ENCODE measurements at regions not wholly inside any gene's neighbourhood (a gene's known extent, or its start where the extent isn't known, plus 50 kb on each side); places are given as distances from the start of the nearest gene placed in this dataset.
"Not testable (repeated sequence)": the region's sequence is repeated elsewhere in the genome, so short reads cannot be mapped to it uniquely, and the experiment has no call there.

GRCh38 chr13:52929846-52930245 lies 81.4 kb upstream of the PCDH8 start:
- DNase-seq (ENCODE audit: low spot score): no peak

DNA sequence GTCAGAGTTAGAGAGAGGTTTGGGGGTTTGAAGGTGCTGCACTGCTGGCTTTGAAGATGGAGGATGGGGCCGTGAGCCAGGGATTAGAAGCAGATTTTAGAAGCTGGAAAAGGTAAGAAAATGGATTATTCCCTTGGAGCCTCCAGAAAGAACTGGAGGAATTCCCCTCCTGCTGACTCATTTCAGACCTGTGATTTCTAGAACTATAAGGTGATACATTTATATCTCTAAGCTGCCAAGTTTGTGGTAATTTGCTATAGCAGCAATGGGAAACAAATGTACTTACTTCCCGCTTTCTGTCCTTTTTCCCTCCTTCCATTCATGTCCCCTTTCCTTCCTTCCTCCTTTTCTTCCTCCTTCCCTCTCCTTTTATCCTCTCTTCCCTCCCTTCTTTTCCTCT lies 78.5 kb upstream of the PCDH8 start:
- no peak for DNase-seq (ENCODE audit: low spot score)

DNA sequence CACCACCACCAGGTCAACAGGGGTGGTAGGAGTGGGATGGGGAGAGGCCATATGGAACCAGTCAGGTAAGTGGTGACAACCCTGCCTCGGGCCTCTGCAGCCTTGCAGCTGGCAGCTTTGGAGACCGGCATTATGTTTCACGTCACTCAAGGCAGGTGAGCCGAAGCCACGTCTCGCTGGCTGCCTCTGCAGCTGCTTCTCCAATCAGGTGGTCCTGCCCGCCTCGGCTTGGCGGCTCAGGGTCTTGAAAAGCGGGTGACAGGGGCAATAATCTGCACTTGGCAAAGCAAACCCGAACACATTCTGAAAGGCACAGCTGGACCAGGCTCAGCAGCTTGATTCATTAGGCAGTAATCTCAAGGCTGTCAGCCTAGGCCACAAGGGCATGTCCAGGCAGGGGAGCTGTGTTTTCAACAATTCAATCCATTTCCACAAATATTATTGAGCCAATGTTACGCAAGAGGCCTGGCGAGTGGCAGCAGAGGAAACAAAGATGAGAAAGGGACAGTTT lies 77.4 kb upstream of the PCDH8 start:
- no peak for DNase-seq (ENCODE audit: low spot score)

GRCh38 chr13:52925251-52925650 lies 76.8 kb upstream of the PCDH8 start:
- no peak for DNase-seq (ENCODE audit: low spot score)

DNA sequence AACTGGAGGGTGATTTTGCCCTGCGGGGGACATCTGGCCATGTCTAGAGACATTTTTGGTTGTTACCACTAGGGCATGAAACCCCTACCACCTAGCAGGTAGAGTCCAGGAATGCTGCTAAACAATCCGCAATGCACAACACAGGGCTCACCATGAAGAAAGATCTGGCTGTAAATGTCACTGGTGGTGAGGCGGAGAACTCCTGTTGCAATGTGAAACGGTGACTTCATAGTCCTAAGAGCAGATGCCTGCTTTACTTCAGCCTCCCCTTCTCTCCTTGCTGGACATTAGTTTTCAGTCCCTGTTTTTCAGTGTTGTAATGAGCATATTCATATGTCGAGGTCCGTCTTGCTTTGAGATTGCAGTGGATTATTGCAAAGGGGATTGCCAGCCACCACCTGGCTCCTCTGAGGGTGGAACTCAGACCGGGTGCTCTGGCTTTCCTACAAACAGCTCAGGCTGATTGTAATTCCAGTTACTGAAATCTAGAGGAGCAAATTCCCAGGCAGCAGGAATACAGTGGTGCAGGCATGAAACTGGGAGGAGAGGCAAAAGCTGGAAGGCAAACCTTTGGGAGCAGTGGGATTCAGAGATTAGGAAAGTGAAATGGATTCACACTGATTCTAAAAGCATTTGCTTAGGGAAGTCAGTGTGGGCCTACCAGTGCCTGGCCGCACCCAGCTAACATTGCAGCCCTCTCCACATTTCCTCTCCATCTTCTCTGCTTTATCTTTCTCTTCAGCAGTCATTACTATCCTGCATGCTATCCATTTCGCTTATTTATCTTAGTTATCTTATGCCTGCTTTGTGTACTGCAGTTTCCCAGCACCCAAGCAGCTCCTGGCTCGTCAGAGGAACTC lies 76.1 kb upstream of the PCDH8 start:
- no peak for DNase-seq (ENCODE audit: low spot score)

DNA sequence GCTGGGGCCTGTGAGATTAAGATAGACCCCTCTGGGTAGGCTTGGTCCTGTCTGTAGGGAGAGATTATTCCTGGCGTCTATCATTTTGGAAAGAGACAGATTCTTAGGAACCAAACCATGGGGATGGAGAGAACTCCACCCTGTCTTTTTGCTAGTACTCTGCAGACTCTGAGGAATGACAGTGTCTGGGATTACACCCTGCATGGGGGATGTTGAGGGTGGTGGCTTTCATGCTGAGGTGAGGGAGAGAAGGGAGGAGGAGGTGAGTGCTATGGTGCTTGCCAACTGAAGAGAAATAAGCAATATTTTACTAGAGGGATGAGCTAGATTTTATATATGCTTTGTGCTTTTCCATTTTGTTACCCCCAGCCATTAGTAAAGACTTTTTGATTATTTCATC lies 74.5 kb upstream of the PCDH8 start:
- DNase-seq (ENCODE audit: low spot score): no peak

- DNase-seq (ENCODE audit: low spot score): no peak
Measured at GRCh38 chr13:52921194-52921593, 72.8 kb upstream of the PCDH8 start.

DNA sequence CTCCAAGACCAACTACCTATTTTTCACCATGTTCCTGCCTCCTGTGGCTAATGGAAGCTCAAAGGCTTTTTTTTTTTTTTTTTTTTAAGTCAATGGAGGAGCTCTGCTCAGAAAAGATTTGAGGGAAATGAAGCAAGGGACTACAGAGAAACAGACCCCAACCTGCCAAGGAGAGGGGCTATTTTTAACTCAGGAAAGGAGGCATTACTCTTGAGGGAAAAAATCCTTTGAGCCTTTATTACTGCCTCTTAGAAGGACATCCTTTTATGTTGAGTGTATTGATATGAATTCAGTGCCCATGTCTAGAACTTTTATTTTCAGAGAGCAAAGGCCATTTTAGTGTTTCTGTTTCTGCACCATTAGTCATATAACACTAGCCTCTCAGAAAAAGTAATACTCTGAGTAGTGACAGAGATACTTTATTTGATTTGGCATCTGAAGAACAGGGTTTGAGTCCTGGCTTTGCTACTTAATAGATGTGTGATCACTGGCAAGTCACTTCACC lies 68.1 kb upstream of the PCDH8 start:
- DNase-seq (ENCODE audit: low spot score): no peak

GRCh38 chr13:52911340-52911739 lies 62.9 kb upstream of the PCDH8 start:
- no peak for DNase-seq (ENCODE audit: low spot score)

DNA sequence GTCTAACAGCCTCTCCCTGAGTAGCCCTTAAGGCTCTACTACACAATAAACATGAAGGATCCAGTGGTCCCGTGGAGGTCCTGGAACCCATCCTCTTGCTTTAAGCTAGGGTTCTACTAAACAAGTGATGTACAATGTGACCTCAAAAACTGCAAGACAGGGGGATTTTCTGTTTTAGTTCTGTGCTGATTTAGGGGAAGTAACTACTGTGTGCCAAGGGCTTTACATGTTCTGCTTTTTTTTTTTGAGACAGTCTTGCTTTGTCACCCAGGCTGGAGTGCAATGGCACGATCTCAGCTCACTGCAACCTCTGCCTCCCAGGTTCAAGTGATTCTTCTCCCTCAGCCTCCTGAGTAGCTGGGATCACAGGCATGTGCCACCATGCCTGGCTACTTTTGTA lies 61.9 kb upstream of the PCDH8 start:
- not testable (repeated sequence) for DNase-seq (ENCODE audit: low spot score)

DNA sequence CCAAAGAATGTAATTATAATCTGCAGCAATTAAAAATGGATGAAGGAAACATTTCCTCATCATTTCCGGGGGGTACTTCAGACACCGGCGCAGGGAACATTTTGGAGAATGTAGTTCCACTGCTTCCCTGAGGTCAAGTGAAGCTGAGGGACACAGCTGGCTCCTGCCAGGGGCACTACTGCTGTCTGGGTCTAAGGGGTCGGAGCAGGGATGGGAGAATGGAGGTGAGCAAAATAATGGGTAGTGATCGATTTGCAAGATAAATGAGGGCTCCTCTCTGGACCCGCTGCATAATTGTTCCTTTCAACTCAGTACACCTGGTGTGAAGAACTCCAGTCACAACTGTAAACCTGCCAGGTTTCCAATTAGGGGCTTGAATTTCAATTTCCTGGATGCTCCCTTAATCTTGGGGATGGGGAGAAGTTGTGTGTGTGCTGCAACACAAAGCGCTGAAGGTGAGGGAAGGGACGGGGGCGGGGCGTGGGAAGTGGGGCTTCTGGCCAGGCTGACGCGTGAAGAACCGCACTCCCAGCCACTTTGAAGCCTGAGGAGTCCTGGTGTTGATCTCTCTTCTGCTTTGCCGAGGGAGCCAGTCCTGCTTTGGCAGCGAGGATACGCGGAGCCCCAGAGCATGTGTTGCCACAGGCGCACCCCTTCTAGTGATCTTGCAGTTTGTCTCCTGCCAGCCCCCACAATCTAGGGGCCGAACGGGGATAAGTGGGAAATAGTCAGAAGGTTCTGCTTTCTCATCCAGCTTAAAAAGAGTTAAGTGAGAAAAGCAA lies 57.9 kb upstream of the PCDH8 start:
- DNase-seq (ENCODE audit: low spot score): no peak

GRCh38 chr13:52905701-52906100 lies 57.3 kb upstream of the PCDH8 start:
- no peak for DNase-seq (ENCODE audit: low spot score)

DNA sequence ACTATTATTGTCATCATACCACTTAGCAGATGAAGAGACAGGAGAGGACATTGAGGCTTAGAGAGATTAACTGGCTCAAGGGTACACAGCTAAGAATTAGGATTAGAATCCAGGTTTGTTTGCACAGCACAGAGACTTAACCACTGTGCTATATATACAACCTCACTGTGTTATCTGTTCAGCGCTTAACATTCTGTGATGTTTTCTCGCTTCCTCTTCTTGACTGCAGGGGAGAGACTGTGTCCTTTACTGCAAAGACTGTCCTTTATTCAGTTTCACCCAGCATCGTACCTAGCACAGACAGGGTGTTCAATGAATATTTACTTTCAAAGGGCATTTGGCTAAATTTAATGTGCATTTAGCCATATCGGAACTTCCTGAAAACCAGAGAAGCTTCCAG lies 54.9 kb upstream of the PCDH8 start:
- DNase-seq (ENCODE audit: low spot score): no peak

DNA sequence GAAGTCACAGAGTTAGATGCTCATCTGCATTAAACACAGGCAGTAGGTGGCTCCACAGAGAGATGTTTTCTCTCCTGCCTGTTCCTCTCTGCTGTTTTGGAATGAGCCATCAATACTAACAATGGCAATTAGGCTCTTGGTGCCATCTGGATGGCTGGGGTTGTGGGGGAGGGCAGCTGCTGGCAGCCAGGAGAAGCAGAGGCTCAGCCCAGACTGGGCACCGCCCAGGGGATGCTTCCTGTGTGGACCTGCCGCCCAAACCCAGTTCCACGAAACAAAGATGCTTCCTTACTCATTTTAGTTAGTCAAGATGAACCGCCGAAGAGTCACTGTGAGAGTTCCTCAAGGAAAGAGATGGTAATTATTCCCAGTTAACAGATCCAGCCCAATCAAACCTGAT lies 50.8 kb upstream of the PCDH8 start:
- no peak for DNase-seq (ENCODE audit: low spot score)
